Panc1 (cell line): ENCODE measurements at regions not wholly inside any gene's neighbourhood (a gene's known extent, or its start where the extent isn't known, plus 50 kb on each side); places are given as distances from the start of the nearest gene placed in this dataset.

ENCODE experiments used
- TF ChIP-seq, protein P1 (sequence below), 2 experiments: IDR thresholded peaks; 2 replicates each; pipeline ENCODE4 v1.6.1; 2011 to 2012; ENCODE audit warnings: low read depth in 2 of 2, control low read depth in 1 of 2, low read length in 1 of 2, mild to moderate bottlenecking in 1 of 2, moderate library complexity in 1 of 2; ENCODE audit not compliant: insufficient read depth in 1 of 2
- TF ChIP-seq, protein P2 (sequence below): fragments of 450-650 bp; IDR thresholded peaks from 2 replicates; pipeline ENCODE4 v1.5.1; 2017; ENCODE audit warnings: mild to moderate bottlenecking

DNA sequence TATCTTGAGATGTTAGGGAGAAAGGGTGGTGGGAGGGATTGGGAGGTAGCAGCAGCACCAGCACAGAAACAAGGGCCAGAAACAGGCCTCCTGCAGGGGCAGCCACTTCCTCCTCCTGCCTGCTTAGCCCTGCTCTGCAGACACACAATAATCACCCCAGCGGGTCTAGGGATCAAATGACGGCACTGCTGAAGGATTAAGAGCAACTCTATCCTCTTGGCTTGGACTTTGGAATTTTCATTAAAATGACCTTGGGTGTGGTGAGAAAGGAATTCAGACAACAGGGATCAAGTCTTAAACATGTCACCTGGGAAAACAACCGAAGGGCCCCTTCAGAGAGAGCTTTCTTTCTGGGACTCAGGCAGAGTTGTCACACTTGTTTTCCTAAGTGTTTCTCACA lies 353.4 kb downstream of the SPRY1 start:
- TF ChIP-seq, protein P1, sequence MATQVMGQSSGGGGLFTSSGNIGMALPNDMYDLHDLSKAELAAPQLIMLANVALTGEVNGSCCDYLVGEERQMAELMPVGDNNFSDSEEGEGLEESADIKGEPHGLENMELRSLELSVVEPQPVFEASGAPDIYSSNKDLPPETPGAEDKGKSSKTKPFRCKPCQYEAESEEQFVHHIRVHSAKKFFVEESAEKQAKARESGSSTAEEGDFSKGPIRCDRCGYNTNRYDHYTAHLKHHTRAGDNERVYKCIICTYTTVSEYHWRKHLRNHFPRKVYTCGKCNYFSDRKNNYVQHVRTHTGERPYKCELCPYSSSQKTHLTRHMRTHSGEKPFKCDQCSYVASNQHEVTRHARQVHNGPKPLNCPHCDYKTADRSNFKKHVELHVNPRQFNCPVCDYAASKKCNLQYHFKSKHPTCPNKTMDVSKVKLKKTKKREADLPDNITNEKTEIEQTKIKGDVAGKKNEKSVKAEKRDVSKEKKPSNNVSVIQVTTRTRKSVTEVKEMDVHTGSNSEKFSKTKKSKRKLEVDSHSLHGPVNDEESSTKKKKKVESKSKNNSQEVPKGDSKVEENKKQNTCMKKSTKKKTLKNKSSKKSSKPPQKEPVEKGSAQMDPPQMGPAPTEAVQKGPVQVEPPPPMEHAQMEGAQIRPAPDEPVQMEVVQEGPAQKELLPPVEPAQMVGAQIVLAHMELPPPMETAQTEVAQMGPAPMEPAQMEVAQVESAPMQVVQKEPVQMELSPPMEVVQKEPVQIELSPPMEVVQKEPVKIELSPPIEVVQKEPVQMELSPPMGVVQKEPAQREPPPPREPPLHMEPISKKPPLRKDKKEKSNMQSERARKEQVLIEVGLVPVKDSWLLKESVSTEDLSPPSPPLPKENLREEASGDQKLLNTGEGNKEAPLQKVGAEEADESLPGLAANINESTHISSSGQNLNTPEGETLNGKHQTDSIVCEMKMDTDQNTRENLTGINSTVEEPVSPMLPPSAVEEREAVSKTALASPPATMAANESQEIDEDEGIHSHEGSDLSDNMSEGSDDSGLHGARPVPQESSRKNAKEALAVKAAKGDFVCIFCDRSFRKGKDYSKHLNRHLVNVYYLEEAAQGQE (IDR thresholded peaks at IDR 0.05; ENCODE audit: insufficient read depth in 1 of 2, low read depth in 2 of 2, low read length in 1 of 2): no peak
- TF ChIP-seq, protein P2, sequence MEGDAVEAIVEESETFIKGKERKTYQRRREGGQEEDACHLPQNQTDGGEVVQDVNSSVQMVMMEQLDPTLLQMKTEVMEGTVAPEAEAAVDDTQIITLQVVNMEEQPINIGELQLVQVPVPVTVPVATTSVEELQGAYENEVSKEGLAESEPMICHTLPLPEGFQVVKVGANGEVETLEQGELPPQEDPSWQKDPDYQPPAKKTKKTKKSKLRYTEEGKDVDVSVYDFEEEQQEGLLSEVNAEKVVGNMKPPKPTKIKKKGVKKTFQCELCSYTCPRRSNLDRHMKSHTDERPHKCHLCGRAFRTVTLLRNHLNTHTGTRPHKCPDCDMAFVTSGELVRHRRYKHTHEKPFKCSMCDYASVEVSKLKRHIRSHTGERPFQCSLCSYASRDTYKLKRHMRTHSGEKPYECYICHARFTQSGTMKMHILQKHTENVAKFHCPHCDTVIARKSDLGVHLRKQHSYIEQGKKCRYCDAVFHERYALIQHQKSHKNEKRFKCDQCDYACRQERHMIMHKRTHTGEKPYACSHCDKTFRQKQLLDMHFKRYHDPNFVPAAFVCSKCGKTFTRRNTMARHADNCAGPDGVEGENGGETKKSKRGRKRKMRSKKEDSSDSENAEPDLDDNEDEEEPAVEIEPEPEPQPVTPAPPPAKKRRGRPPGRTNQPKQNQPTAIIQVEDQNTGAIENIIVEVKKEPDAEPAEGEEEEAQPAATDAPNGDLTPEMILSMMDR: no peak
